HEK293T (cell line): ENCODE measurements at regions not wholly inside any gene's neighbourhood (a gene's known extent, or its start where the extent isn't known, plus 50 kb on each side); places are given as distances from the start of the nearest gene placed in this dataset.

ENCODE experiments used
- CTCF ChIA-PET: fragments of 350-600 bp; formaldehyde crosslinking; extraction: SDS; loops from one replicate; lab custom pipeline; 2021; ENCODE audit warnings: antibody characterized with exemption, inconsistent platforms; lab: Yijun Ruan, JAX
- POLR2A ChIA-PET: fragments of 350-600 bp; formaldehyde crosslinking; extraction: SDS; loops from one replicate; lab custom pipeline; 2020; ENCODE audit warnings: antibody characterized with exemption, inconsistent platforms; lab: Yijun Ruan, JAX
- DNase-seq: peaks from one replicate; pipeline ENCODE4 v3.0.0; 2012; ENCODE audit warnings: mixed read lengths; ENCODE audit errors: extremely low spot score
- ARNT ChIP-seq: fragments of 450-650 bp; IDR thresholded peaks from 2 replicates; pipeline ENCODE4 v1.6.1; 2017; ENCODE audit warnings: mild to moderate bottlenecking
- BHLHE40 ChIP-seq: fragments of 450-650 bp; IDR thresholded peaks from 2 replicates; pipeline ENCODE4 v1.6.1; 2016; ENCODE audit warnings: mild to moderate bottlenecking, moderate library complexity, borderline replicate concordance
- CTBP1 ChIP-seq: fragments of 450-650 bp; IDR thresholded peaks from 2 replicates; pipeline ENCODE4 v1.6.1; 2016; ENCODE audit warnings: borderline replicate concordance
- ELF4 ChIP-seq: fragments of 450-650 bp; IDR thresholded peaks from 2 replicates; pipeline ENCODE4 v1.6.1; 2017; ENCODE audit warnings: antibody characterized with exemption
- FOXA1 ChIP-seq: fragments of 450-650 bp; IDR thresholded peaks from 2 replicates; pipeline ENCODE4 v1.6.1; 2016; ENCODE audit warnings: mild to moderate bottlenecking
- FOXK2 ChIP-seq: fragments of 450-650 bp; IDR thresholded peaks from 2 replicates; pipeline ENCODE4 v1.6.1; 2016; ENCODE audit warnings: mild to moderate bottlenecking
- FOXM1 ChIP-seq: fragments of 450-650 bp; IDR thresholded peaks from 2 replicates; pipeline ENCODE4 v1.6.1; 2017; ENCODE audit warnings: mild to moderate bottlenecking, borderline replicate concordance
- HDGF ChIP-seq: fragments of 450-650 bp; IDR thresholded peaks from 2 replicates; pipeline ENCODE4 v1.6.1; 2017; ENCODE audit warnings: antibody characterized with exemption, borderline replicate concordance
- L3MBTL2 ChIP-seq: fragments of 450-650 bp; conservative IDR thresholded peaks from 2 replicates; pipeline ENCODE4 v1.6.1; 2016; ENCODE audit warnings: mild to moderate bottlenecking
- LEF1 ChIP-seq: fragments of 450-650 bp; IDR thresholded peaks from 2 replicates; pipeline ENCODE4 v1.6.1; 2017; ENCODE audit warnings: mild to moderate bottlenecking, borderline replicate concordance
- NFRKB ChIP-seq: fragments of 450-650 bp; IDR thresholded peaks from 2 replicates; pipeline ENCODE4 v1.6.1; 2016; ENCODE audit warnings: mild to moderate bottlenecking, moderate library complexity
- PKNOX1 ChIP-seq: fragments of 450-650 bp; IDR thresholded peaks from 2 replicates; pipeline ENCODE4 v1.6.1; 2016
- SP1 ChIP-seq: fragments of 450-650 bp; IDR thresholded peaks from 2 replicates; pipeline ENCODE4 v1.6.1; 2017
- SUZ12 ChIP-seq: fragments of 450-650 bp; IDR thresholded peaks from 2 replicates; pipeline ENCODE4 v1.6.1; 2016; ENCODE audit warnings: mild to moderate bottlenecking
- TARDBP ChIP-seq: fragments of 450-650 bp; IDR thresholded peaks from 2 replicates; pipeline ENCODE4 v1.6.1; 2016
- ZNF384 ChIP-seq: fragments of 450-650 bp; IDR thresholded peaks from 2 replicates; pipeline ENCODE4 v1.6.1; 2016

GRCh38 chr17:83028851-83029250 is 50.6 kb upstream of the METRNL start:
- CTCF ChIA-PET = no interaction called here
- POLR2A ChIA-PET = no interaction called here
- DNase-seq = no peak
- no peak for TF ChIP-seq ELF4
- no peak for TF ChIP-seq FOXK2
- no peak for TF ChIP-seq SUZ12
- TF ChIP-seq ZNF384 = no peak
- TF ChIP-seq ARNT = no peak
- TF ChIP-seq NFRKB = no peak
- no peak for TF ChIP-seq CTBP1
- TF ChIP-seq SP1 = no peak
- TF ChIP-seq TARDBP = no peak
- no peak for TF ChIP-seq L3MBTL2
- TF ChIP-seq LEF1 = no peak

- POLR2A ChIA-PET = no interaction called here
- TF ChIP-seq TARDBP (no peak), LEF1 (no peak), PKNOX1 (no peak), ELF4 (no peak), SP1 (no peak), L3MBTL2 (no peak), FOXM1 (no peak), HDGF (no peak), BHLHE40 (no peak), SUZ12 (no peak), NFRKB (no peak), ZNF384 (no peak), FOXK2 (no peak), ARNT (no peak), FOXA1 (no peak)
- DNase-seq = no peak
- CTCF ChIA-PET = no interaction called here
These were observed 49.8 kb upstream of the METRNL start for GRCh38 chr17:83029571-83029970.
